ENCODE measurements at regions not wholly inside any gene's neighbourhood (a gene's known extent, or its start where the extent isn't known, plus 50 kb on each side); places are given as distances from the start of the nearest gene placed in this dataset.
"Not testable (repeated sequence)": the region's sequence is repeated elsewhere in the genome, so short reads cannot be mapped to it uniquely, and the experiment has no call there.

- H3K36me3 ChIP-seq (ENCODE audit: insufficient read depth, low read length) = no peaks in the 10 kb centered on the region
- H3K9me2 ChIP-seq (replicated peaks; ENCODE audit: low read depth, low read length) = no peaks in the 10 kb centered on the region
- H3K4me3 ChIP-seq (ENCODE audit: low read length, poor library complexity, severe bottlenecking) = no peak overlapping the region
- no peak overlapping the region for H2AFZ ChIP-seq (ENCODE audit: low read length)
- no peak overlapping the region for H3K4me2 ChIP-seq (ENCODE audit: low read depth, low read length, poor library complexity, severe bottlenecking)
- H3K9me3 ChIP-seq (ENCODE audit: insufficient read depth, low read depth, low read length) = no peaks in the 10 kb centered on the region
- H3K4me1 ChIP-seq (ENCODE audit: insufficient read depth, low read length, poor library complexity, severe bottlenecking) = no peaks in the 10 kb centered on the region
- H4K20me1 ChIP-seq (ENCODE audit: insufficient read depth, low read length, poor library complexity, severe bottlenecking) = no peaks in the 10 kb centered on the region
- no peaks in the 10 kb centered on the region for H3K79me2 ChIP-seq (ENCODE audit: insufficient read depth, low read length)
- H3F3A ChIP-seq (ENCODE audit: low read depth) = no peaks in the 10 kb centered on the region
- H3K27me3 ChIP-seq (ENCODE audit: insufficient read depth, low read length, poor library complexity, severe bottlenecking) = no peaks in the 10 kb centered on the region
- TF ChIP-seq CTCF (conservative IDR thresholded peaks at IDR 0.05; ENCODE audit: low read length) (no peak), EZH2phosphoT487 (IDR thresholded peaks at IDR 0.05; ENCODE audit: borderline replicate concordance) (no peak)
- no peak overlapping the region for H3K9ac ChIP-seq (ENCODE audit: low read depth, low read length, poor library complexity, severe bottlenecking)
Observed at GRCh38 chr9:27688954-27689353, 115.7 kb upstream of the C9orf72 start.

GRCh38 chr9:27690816-27691215 lies 117.5 kb upstream of the C9orf72 start:
- not testable (repeated sequence) for H3K79me2 ChIP-seq (ENCODE audit: insufficient read depth, low read length); H4K20me1 ChIP-seq (ENCODE audit: insufficient read depth, low read length, poor library complexity, severe bottlenecking)

GRCh38 chr9:27699621-27700020 lies 126.3 kb upstream of the C9orf72 start:
- Histone ChIP-seq H3K4me1 (ENCODE audit: insufficient read depth, low read length, poor library complexity, severe bottlenecking) (no peaks in the 10 kb centered on the region), H3K27me3 (ENCODE audit: insufficient read depth, low read length, poor library complexity, severe bottlenecking) (no peaks in the 10 kb centered on the region), H3K4me2 (ENCODE audit: low read depth, low read length, poor library complexity, severe bottlenecking) (no peak overlapping the region), H3K36me3 (ENCODE audit: insufficient read depth, low read length) (no peaks in the 10 kb centered on the region), H2AFZ (ENCODE audit: low read length) (no peak overlapping the region), H3K4me3 (ENCODE audit: low read length, poor library complexity, severe bottlenecking) (no peak overlapping the region), H3K9ac (ENCODE audit: low read depth, low read length, poor library complexity, severe bottlenecking) (no peak overlapping the region), H3K9me3 (ENCODE audit: insufficient read depth, low read depth, low read length) (no peaks in the 10 kb centered on the region), H3K79me2 (ENCODE audit: insufficient read depth, low read length) (no peaks in the 10 kb centered on the region), H3F3A (ENCODE audit: low read depth) (no peaks in the 10 kb centered on the region), H4K20me1 (ENCODE audit: insufficient read depth, low read length, poor library complexity, severe bottlenecking) (no peaks in the 10 kb centered on the region), H3K9me2 (replicated peaks; ENCODE audit: low read depth, low read length) (no peaks in the 10 kb centered on the region)
- TF ChIP-seq CTCF (conservative IDR thresholded peaks at IDR 0.05; ENCODE audit: low read length) = no peak
- TF ChIP-seq EZH2phosphoT487 (IDR thresholded peaks at IDR 0.05; ENCODE audit: borderline replicate concordance) = no peak

More at GRCh38 chr9:27690816-27691215, 117.5 kb upstream of the C9orf72 start:
- H3K36me3 ChIP-seq (ENCODE audit: insufficient read depth, low read length); H3K4me2 ChIP-seq (ENCODE audit: low read depth, low read length, poor library complexity, severe bottlenecking); H3K4me1 ChIP-seq (ENCODE audit: insufficient read depth, low read length, poor library complexity, severe bottlenecking); H3K9ac ChIP-seq (ENCODE audit: low read depth, low read length, poor library complexity, severe bottlenecking); H3F3A ChIP-seq (ENCODE audit: low read depth); H3K9me2 ChIP-seq (replicated peaks; ENCODE audit: low read depth, low read length); H2AFZ ChIP-seq (ENCODE audit: low read length); H3K4me3 ChIP-seq (ENCODE audit: low read length, poor library complexity, severe bottlenecking); H3K27me3 ChIP-seq (ENCODE audit: insufficient read depth, low read length, poor library complexity, severe bottlenecking); H3K9me3 ChIP-seq (ENCODE audit: insufficient read depth, low read depth, low read length): not testable (repeated sequence)

- no peaks in the 10 kb centered on the region for H4K20me1 ChIP-seq (ENCODE audit: insufficient read depth, low read length, poor library complexity, severe bottlenecking)
- no peak overlapping the region for H2AFZ ChIP-seq (ENCODE audit: low read length)
- H3K9ac ChIP-seq (ENCODE audit: low read depth, low read length, poor library complexity, severe bottlenecking) = no peak overlapping the region
- H3K36me3 ChIP-seq (ENCODE audit: insufficient read depth, low read length) = no peaks in the 10 kb centered on the region
- H3K4me1 ChIP-seq (ENCODE audit: insufficient read depth, low read length, poor library complexity, severe bottlenecking) = no peaks in the 10 kb centered on the region
- no peak for TF ChIP-seq CTCF (conservative IDR thresholded peaks at IDR 0.05; ENCODE audit: low read length)
- no peak for TF ChIP-seq EZH2phosphoT487 (IDR thresholded peaks at IDR 0.05; ENCODE audit: borderline replicate concordance)
- H3F3A ChIP-seq (ENCODE audit: low read depth) = no peaks in the 10 kb centered on the region
- H3K27me3 ChIP-seq (ENCODE audit: insufficient read depth, low read length, poor library complexity, severe bottlenecking) = no peaks in the 10 kb centered on the region
- no peak overlapping the region for H3K4me2 ChIP-seq (ENCODE audit: low read depth, low read length, poor library complexity, severe bottlenecking)
- no peaks in the 10 kb centered on the region for H3K79me2 ChIP-seq (ENCODE audit: insufficient read depth, low read length)
- H3K9me3 ChIP-seq (ENCODE audit: insufficient read depth, low read depth, low read length) = no peaks in the 10 kb centered on the region
- H3K9me2 ChIP-seq (replicated peaks; ENCODE audit: low read depth, low read length) = no peaks in the 10 kb centered on the region
- no peak overlapping the region for H3K4me3 ChIP-seq (ENCODE audit: low read length, poor library complexity, severe bottlenecking)
Observed at GRCh38 chr9:27701016-27701415, 127.7 kb upstream of the C9orf72 start.

Measured in Loucy (cell line).